SH-SY5Y (cell line): ENCODE measurements at regions not wholly inside any gene's neighbourhood (a gene's known extent, or its start where the extent isn't known, plus 50 kb on each side); places are given as distances from the start of the nearest gene placed in this dataset.

Experiments
- GATA2 ChIP-seq: IDR thresholded peaks from 2 replicates; pipeline ENCODE4 v1.6.1; 2011; ENCODE audit warnings: mild to moderate bottlenecking, low read depth, low read length
- GATA3 ChIP-seq: IDR thresholded peaks from 2 replicates; pipeline ENCODE4 v1.6.1; 2011; ENCODE audit warnings: low read depth, mild to moderate bottlenecking, low read length, moderate library complexity

- TF ChIP-seq GATA2 (no peak), GATA3 (no peak)
These were observed 706.8 kb downstream of the SLC4A3 start for GRCh38 chr2:220334210-220334609.
